ENCODE measurements at regions not wholly inside any gene's neighbourhood (a gene's known extent, or its start where the extent isn't known, plus 50 kb on each side); places are given as distances from the start of the nearest gene placed in this dataset.
A peak's percentile ranks its signal among the peaks of the same experiment; 100 is the strongest.

GRCh38 chr6:117169064-117169665 lies 96.2 kb upstream of the VGLL2 start:
- DNase-seq, result no peak

DNA sequence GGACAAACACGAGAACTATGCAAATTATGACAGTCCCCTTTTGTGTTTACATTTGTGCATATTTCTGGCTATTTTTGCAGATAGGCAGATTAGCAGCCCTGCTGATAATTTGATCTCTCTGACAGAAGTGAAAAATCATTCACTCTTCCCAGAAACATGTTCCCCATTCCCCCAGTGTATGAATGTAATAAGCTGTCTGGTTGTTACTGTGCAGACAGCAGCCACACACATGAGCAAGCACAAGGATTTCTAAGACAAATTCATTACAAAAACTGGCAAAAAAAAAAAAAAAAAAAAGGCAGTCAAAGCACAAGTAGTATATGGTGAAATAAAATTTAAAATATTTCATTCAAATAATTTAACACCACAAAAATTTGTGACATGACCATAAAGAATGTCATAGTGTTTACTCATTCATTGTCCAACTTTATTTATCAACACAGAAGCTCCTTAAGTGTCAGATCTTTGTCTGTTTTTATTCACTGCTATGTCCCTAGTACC lies 95.5 kb upstream of the VGLL2 start:
- no peak for DNase-seq

DNA sequence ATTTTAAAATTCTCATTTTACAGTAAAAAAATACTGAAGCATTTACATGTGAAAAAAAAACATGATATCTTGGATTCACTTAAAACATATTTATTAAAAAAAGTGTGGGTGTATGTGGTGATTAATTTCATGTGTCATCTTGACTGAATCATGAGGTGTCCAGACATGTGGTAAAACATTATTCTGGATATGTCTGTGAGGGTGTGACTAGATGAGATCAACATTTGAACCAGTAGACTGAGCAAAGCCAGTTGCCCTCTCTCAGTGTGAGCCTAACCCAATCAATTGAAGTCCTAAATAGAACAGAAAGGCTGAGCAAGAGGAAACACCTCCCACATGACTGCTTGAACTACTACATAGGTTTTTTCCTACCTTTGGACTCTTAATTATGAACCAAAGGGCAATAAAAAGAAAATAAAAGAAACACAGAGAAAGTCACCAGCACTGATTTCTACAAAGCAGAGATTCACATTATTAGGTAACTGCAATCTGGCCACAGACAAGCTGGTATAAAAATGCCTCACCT lies 90.5 kb upstream of the VGLL2 start:
- no peak for DNase-seq

DNA sequence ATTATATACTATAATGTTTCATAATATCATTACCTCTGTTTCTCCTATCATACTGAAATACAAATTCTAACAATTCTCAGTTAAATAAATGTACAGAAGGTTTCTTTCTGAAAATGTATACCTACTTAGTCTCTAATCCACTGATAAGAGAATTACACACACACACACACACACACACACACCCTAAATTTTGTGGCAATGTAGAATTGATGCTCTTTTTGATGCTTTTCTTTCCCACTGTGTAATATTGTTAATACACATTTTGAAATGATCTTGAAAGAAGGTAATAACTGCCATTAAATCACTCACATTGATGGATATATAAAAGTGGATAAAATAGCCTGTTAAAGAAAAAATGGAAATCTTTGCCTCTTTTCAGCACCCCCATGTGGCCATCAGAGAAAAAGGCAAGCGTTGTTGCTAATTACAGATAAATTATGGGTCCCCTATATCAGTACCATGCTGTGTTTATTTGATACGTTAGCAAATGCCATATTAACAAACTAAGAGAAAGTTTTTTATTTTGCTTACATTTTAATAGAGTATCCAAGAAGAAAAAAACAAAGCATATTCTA lies 76.6 kb upstream of the VGLL2 start:
- DNase-seq, result no peak

- DNase-seq, result no peak
Observed at GRCh38 chr6:117191009-117191408, 74.3 kb upstream of the VGLL2 start.

GRCh38 chr6:117191448-117191847 lies 73.9 kb upstream of the VGLL2 start:
- no peak for DNase-seq

DNA sequence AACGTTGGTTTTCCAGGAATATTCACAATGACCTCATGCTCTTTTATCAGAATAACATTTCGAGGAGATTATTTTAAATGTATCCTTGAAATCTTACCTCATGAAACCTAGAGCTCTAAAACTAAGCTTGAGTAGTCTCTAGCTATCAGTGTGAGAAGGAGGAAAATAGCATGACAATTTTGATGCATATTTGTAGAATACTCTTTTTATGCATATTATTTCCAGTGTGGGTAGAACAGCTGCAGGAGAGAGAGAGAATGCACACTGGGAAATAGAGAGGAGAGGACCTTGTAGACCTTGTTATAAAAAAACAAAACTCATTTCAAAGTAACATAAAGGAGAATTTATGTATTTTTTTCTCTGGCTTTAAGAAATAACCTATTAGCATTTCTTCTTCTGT lies 71.1 kb upstream of the VGLL2 start:
- DNase-seq, result no peak

DNA sequence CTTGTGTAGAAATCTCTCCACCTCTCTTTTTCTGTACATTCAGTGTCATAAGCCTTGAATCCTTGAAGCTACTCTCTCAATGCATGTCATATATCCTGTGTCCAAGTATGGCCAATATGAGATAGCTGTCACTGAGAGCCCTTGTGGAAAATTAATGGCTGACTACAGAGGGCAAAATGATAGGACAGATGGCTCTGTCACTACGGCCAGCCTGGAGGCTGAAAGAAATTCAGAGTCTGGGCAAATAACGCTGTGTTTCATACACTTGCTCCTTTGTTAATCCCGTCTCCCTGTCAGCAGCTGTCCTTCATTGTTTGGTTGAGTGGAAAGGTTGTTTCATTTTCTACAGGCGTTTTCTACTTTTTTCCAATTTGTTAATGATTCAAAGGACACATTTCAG lies 70.4 kb upstream of the VGLL2 start:
- peak; percentile 9 for DNase-seq

GRCh38 chr6:117195728-117196127 lies 69.6 kb upstream of the VGLL2 start:
- no peak for DNase-seq

DNA sequence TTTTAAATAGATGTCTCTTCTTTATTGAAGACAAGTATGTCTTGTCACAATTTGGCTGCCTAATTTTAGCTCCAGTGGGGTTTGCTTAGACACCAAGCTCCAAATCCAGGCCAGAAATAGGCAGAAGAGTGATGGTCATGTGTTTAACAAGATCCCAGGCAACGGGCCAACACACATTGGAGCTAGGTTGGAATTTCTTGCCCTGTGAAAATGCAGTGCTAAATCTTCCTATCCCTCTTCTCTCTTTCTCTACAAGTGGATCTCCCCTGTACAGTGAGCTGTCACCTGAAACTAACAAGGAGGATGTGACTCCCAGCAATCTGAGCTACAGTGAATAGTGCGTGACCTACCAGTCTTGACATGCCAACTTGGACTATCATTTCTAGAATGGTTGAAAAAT lies 65.3 kb upstream of the VGLL2 start:
- no peak for DNase-seq

- no peak for DNase-seq
Observed at GRCh38 chr6:117204903-117205302, 60.5 kb upstream of the VGLL2 start.

GRCh38 chr6:117205876-117206275 lies 59.5 kb upstream of the VGLL2 start:
- DNase-seq, result no peak

DNA sequence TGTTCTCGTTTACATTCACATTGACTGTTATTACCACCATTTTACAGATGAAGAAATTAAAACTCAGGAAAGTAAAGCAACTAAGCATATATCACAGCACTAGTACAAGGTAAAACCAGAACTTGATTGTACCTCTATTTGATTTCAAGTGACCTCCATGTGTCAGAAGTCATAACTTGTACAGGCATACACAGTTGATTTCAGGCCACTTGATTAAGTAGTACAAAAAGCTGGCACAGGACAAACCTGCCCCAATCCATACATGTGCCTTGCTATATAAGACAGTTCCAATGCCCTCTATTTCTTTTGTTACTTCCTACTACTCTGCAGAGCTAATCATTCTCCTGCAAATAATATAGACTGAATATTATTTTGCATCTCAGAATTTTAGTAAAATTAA lies 58.8 kb upstream of the VGLL2 start:
- no peak for DNase-seq

- DNase-seq, result no peak
Observed at GRCh38 chr6:117206944-117207687, 58.2 kb upstream of the VGLL2 start.

GRCh38 chr6:117210279-117210678 lies 55.1 kb upstream of the VGLL2 start:
- no peak for DNase-seq

- no peak for DNase-seq
Observed at GRCh38 chr6:117215353-117216090, 49.8 kb upstream of the VGLL2 start.

All from NCI-H510A treated with DMSO at 0.1 percent for 48 hours (cell line).